ENCODE measurements at regions not wholly inside any gene's neighbourhood (a gene's known extent, or its start where the extent isn't known, plus 50 kb on each side); places are given as distances from the start of the nearest gene placed in this dataset.
"Not testable (repeated sequence)": the region's sequence is repeated elsewhere in the genome, so short reads cannot be mapped to it uniquely, and the experiment has no call there.

- DNase-seq (ENCODE audit: low read depth), result no peak
- TF ChIP-seq MAX (IDR thresholded peaks at IDR 0.05; ENCODE audit: low read depth, low read length) (no peak), CTCF (IDR thresholded peaks at IDR 0.05; ENCODE audit: low read depth, low read length) (no peak), POLR2A (IDR thresholded peaks at IDR 0.05; ENCODE audit: extremely low read depth, insufficient read length) (no peak), MYC (IDR thresholded peaks at IDR 0.05; ENCODE audit: low read depth, low read length) (no peak)
- H3K4me3 ChIP-seq (ENCODE audit: low read depth, low read length), result no peak overlapping the region
Measured at GRCh38 chr5:164139423-164139822, 634.0 kb downstream of the MAT2B start.

- no peak for DNase-seq (ENCODE audit: low read depth)
- no peak overlapping the region for H3K4me3 ChIP-seq (ENCODE audit: low read depth, low read length)
- no peak for TF ChIP-seq MAX (IDR thresholded peaks at IDR 0.05; ENCODE audit: low read depth, low read length)
- no peak for TF ChIP-seq CTCF (IDR thresholded peaks at IDR 0.05; ENCODE audit: low read depth, low read length)
- TF ChIP-seq MYC (IDR thresholded peaks at IDR 0.05; ENCODE audit: low read depth, low read length), result no peak
- no peak for TF ChIP-seq POLR2A (IDR thresholded peaks at IDR 0.05; ENCODE audit: extremely low read depth, insufficient read length)
Measured at GRCh38 chr5:164145458-164145857, 640.0 kb downstream of the MAT2B start.

GRCh38 chr5:164146223-164146622 is 640.8 kb downstream of the MAT2B start:
- TF ChIP-seq MYC (IDR thresholded peaks at IDR 0.05; ENCODE audit: low read depth, low read length) (no peak), POLR2A (IDR thresholded peaks at IDR 0.05; ENCODE audit: extremely low read depth, insufficient read length) (no peak), CTCF (IDR thresholded peaks at IDR 0.05; ENCODE audit: low read depth, low read length) (no peak), MAX (IDR thresholded peaks at IDR 0.05; ENCODE audit: low read depth, low read length) (no peak)
- H3K4me3 ChIP-seq (ENCODE audit: low read depth, low read length), result no peak overlapping the region
- no peak for DNase-seq (ENCODE audit: low read depth)

- TF ChIP-seq POLR2A (IDR thresholded peaks at IDR 0.05; ENCODE audit: extremely low read depth, insufficient read length), result no peak
- no peak overlapping the region for H3K4me3 ChIP-seq (ENCODE audit: low read depth, low read length)
- DNase-seq (ENCODE audit: low read depth), result no peak
Measured at GRCh38 chr5:164148292-164148691, 642.9 kb downstream of the MAT2B start.

GRCh38 chr5:164152539-164152938 is 647.1 kb downstream of the MAT2B start:
- not testable (repeated sequence) for H3K4me3 ChIP-seq (ENCODE audit: low read depth, low read length); DNase-seq (ENCODE audit: low read depth)

GRCh38 chr5:164153469-164154172 is 648.2 kb downstream of the MAT2B start:
- TF ChIP-seq MAX (IDR thresholded peaks at IDR 0.05; ENCODE audit: low read depth, low read length), result no peak
- TF ChIP-seq CTCF (IDR thresholded peaks at IDR 0.05; ENCODE audit: low read depth, low read length), result no peak
- TF ChIP-seq POLR2A (IDR thresholded peaks at IDR 0.05; ENCODE audit: extremely low read depth, insufficient read length), result no peak
- TF ChIP-seq MYC (IDR thresholded peaks at IDR 0.05; ENCODE audit: low read depth, low read length), result no peak
- H3K4me3 ChIP-seq (ENCODE audit: low read depth, low read length), result no peak overlapping the region
- no peak for DNase-seq (ENCODE audit: low read depth)

GRCh38 chr5:164170814-164171213 is 665.4 kb downstream of the MAT2B start:
- TF ChIP-seq MAX (IDR thresholded peaks at IDR 0.05; ENCODE audit: low read depth, low read length) (no peak), CTCF (IDR thresholded peaks at IDR 0.05; ENCODE audit: low read depth, low read length) (no peak), POLR2A (IDR thresholded peaks at IDR 0.05; ENCODE audit: extremely low read depth, insufficient read length) (no peak), MYC (IDR thresholded peaks at IDR 0.05; ENCODE audit: low read depth, low read length) (no peak)
- H3K4me3 ChIP-seq (ENCODE audit: low read depth, low read length), result no peak overlapping the region
- no peak for DNase-seq (ENCODE audit: low read depth)

All from NB4 (cell line).